ENCODE measurements at regions not wholly inside any gene's neighbourhood (a gene's known extent, or its start where the extent isn't known, plus 50 kb on each side); places are given as distances from the start of the nearest gene placed in this dataset.

DNA sequence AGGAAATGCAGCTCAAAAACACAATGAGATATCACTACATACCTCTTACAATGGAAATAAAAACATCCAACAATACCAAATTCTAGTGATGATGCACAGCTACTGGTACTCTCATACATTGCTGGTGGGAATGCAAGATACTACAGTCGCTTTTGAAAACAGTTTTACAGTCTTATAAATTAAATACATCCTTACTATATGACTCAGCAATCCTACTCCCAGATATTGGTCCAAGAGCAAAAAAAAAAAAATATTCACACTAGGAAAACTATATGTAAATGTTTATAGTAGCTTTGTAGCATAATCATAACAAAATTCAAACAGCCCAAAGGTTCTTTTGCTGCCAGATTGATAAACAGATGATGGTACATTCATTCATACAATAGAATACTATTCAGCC is 217.4 kb upstream of the FAM83B start:
- TF ChIP-seq, protein P1, sequence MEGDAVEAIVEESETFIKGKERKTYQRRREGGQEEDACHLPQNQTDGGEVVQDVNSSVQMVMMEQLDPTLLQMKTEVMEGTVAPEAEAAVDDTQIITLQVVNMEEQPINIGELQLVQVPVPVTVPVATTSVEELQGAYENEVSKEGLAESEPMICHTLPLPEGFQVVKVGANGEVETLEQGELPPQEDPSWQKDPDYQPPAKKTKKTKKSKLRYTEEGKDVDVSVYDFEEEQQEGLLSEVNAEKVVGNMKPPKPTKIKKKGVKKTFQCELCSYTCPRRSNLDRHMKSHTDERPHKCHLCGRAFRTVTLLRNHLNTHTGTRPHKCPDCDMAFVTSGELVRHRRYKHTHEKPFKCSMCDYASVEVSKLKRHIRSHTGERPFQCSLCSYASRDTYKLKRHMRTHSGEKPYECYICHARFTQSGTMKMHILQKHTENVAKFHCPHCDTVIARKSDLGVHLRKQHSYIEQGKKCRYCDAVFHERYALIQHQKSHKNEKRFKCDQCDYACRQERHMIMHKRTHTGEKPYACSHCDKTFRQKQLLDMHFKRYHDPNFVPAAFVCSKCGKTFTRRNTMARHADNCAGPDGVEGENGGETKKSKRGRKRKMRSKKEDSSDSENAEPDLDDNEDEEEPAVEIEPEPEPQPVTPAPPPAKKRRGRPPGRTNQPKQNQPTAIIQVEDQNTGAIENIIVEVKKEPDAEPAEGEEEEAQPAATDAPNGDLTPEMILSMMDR (conservative IDR thresholded peaks at IDR 0.05) = no peak
- TF ChIP-seq ZFX (IDR thresholded peaks at IDR 0.05) = no peak
